IMR-90 (cell line): ENCODE measurements at regions not wholly inside any gene's neighbourhood (a gene's known extent, or its start where the extent isn't known, plus 50 kb on each side); places are given as distances from the start of the nearest gene placed in this dataset.

Experiments used
- ATAC-seq: fragments of 200-7000 bp; cut with Tn5 transposase; 2 replicates; pipeline ENCODE4 v1.9.1; 2020; ENCODE audit warnings: low read depth, mild to moderate bottlenecking, moderate library complexity
- BruUV-seq: library from RNA; stranded (reverse); fragments of 400-500 nt; replicated peaks from 2 replicates; lab custom pipeline; 2021; lab: Mats Ljungman, UMichigan
- CTCF ChIA-PET: fragments of 300-600 bp; formaldehyde crosslinking; extraction: SDS; loops from one replicate; lab custom pipeline; 2021; ENCODE audit warnings: antibody characterized with exemption; lab: Yijun Ruan, JAX
- POLR2A ChIA-PET: fragments of 300-600 bp; sonication (Branson Sonifier 250); formaldehyde crosslinking; loops from one replicate; lab custom pipeline; 2022; ENCODE audit warnings: antibody characterized with exemption; ENCODE audit not compliant: unreplicated experiment; lab: Charles Lee
- DNase-seq: peaks from one replicate; pipeline ENCODE4 v3.0.0; 2013
- H2AFZ ChIP-seq: replicated peaks from 2 replicates; pipeline ENCODE3; 2013; ENCODE audit warnings: low read length, mild to moderate bottlenecking; ENCODE audit not compliant: poor library complexity
- H2AK5ac ChIP-seq: 2 replicates; pipeline ENCODE4 v1.6.1; 2013; ENCODE audit warnings: low read depth, low read length, inconsistent platforms
- H2AK9ac ChIP-seq: replicated peaks from 2 replicates; pipeline ENCODE3; 2013; ENCODE audit warnings: mild to moderate bottlenecking, low read depth, low read length, moderate library complexity; ENCODE audit not compliant: poor library complexity
- H2BK120ac ChIP-seq: 2 replicates; pipeline ENCODE4 v1.6.1; 2013; ENCODE audit warnings: low read depth, low read length, inconsistent platforms
- H2BK15ac ChIP-seq: 3 replicates; pipeline ENCODE4 v1.6.1; 2013; ENCODE audit warnings: low read depth, low read length, inconsistent platforms
- H2BK20ac ChIP-seq: 2 replicates; pipeline ENCODE4 v1.6.1; 2013; ENCODE audit warnings: low read depth, mild to moderate bottlenecking, inconsistent platforms, low read length, moderate library complexity
- H2BK5ac ChIP-seq: 2 replicates; pipeline ENCODE4 v1.6.1; 2013; ENCODE audit warnings: mild to moderate bottlenecking, low read depth, low read length, inconsistent platforms; ENCODE audit not compliant: poor library complexity, severe bottlenecking
- H3K14ac ChIP-seq: replicated peaks from 2 replicates; pipeline ENCODE4 v1.6.1; 2013; ENCODE audit warnings: low read depth, low read length, inconsistent platforms
- H3K18ac ChIP-seq: 2 replicates; pipeline ENCODE4 v1.6.1; 2013; ENCODE audit warnings: low read depth, low read length, control low read depth
- H3K23ac ChIP-seq: 2 replicates; pipeline ENCODE4 v1.6.1; 2013; ENCODE audit warnings: low read depth, low read length, inconsistent platforms
- H3K27ac ChIP-seq: 2 replicates; pipeline ENCODE4 v1.5.1; 2013; ENCODE audit warnings: mild to moderate bottlenecking, control low read depth, low read length; ENCODE audit not compliant: insufficient read depth
- H3K27me3 ChIP-seq: 2 replicates; pipeline ENCODE4 v1.6.1; 2013; ENCODE audit warnings: low read length; ENCODE audit not compliant: control insufficient read depth, insufficient read depth
- H3K36me3 ChIP-seq: 2 replicates; pipeline ENCODE4 v1.6.1; 2013; ENCODE audit warnings: low read length, mixed read lengths; ENCODE audit not compliant: control insufficient read depth, insufficient read depth
- H3K4ac ChIP-seq: 2 replicates; pipeline ENCODE4 v1.6.1; 2013; ENCODE audit warnings: low read depth, low read length, inconsistent platforms
- H3K4me1 ChIP-seq: 2 replicates; pipeline ENCODE4 v1.6.1; 2013; ENCODE audit warnings: low read length, mixed read lengths; ENCODE audit not compliant: control insufficient read depth, insufficient read depth
- H3K4me2 ChIP-seq: 2 replicates; pipeline ENCODE4 v1.6.1; 2013; ENCODE audit warnings: low read depth, mild to moderate bottlenecking, control low read depth, low read length, moderate library complexity
- H3K4me3 ChIP-seq: 2 replicates; pipeline ENCODE4 v1.5.1; 2013; ENCODE audit warnings: low read depth, mild to moderate bottlenecking, control low read depth, low read length, moderate library complexity; ENCODE audit not compliant: insufficient read depth
- H3K56ac ChIP-seq: 2 replicates; pipeline ENCODE4 v1.6.1; 2013; ENCODE audit warnings: low read length, inconsistent platforms; ENCODE audit not compliant: insufficient read depth; ENCODE audit errors: extremely low read depth
- H3K79me1 ChIP-seq, 2 experiments: 2 replicates each; pipeline ENCODE4 v1.6.1; 2013; ENCODE audit warnings: low read length in 2 of 2, inconsistent platforms in 1 of 2, low read depth in 1 of 2
- H3K9ac ChIP-seq: 2 replicates; pipeline ENCODE4 v1.6.1; 2013; ENCODE audit warnings: low read depth, low read length, control low read depth
- H3K9me1 ChIP-seq: 2 replicates; pipeline ENCODE4 v1.6.1; 2013; ENCODE audit warnings: low read length, inconsistent platforms; ENCODE audit not compliant: insufficient read depth
- H3K9me3 ChIP-seq: 2 replicates; pipeline ENCODE4 v1.6.1; 2013; ENCODE audit warnings: low read length; ENCODE audit not compliant: control insufficient read depth, insufficient read depth
- H4K20me1 ChIP-seq: 2 replicates; pipeline ENCODE4 v1.6.1; 2013; ENCODE audit warnings: low read length, inconsistent platforms; ENCODE audit not compliant: insufficient read depth
- H4K5ac ChIP-seq: 2 replicates; pipeline ENCODE4 v1.6.1; 2013; ENCODE audit warnings: mild to moderate bottlenecking, low read depth, low read length, control low read depth
- H4K8ac ChIP-seq, 2 experiments: 2 replicates each; pipeline ENCODE4 v1.6.1; 2013; ENCODE audit warnings: low read depth in 2 of 2, low read length in 2 of 2, control low read depth in 1 of 2, inconsistent platforms in 1 of 2
- H4K91ac ChIP-seq: 2 replicates; pipeline ENCODE4 v1.6.1; 2013; ENCODE audit warnings: low read depth, low read length, inconsistent platforms; ENCODE audit not compliant: insufficient read depth
- RAD21 ChIP-seq: IDR thresholded peaks from 2 replicates; pipeline ENCODE4 v1.6.1; 2012; ENCODE audit warnings: low read length, improper control_type of control experiment
- WGBS, 2 experiments: methylation state at CpG; one replicate each; pipeline versions ENCODE4 v1.1.5 to v1.1.7; 2013; ENCODE audit warnings: missing lambda C conversion rate in 2 of 2; ENCODE audit not compliant: insufficient read length in 1 of 2; ENCODE audit errors: extremely low coverage in 2 of 2; 5-methylcytosine and 5-hydroxymethylcytosine counted together
- dilution Hi-C: fragments of 300-500 bp; cut with HindIII; formaldehyde crosslinking; loops from one replicate; pipeline ENCODE4 v1.14.3; 2018; ENCODE audit warnings: low sequenced_read_pairs; ENCODE audit not compliant: unreplicated experiment
- in situ Hi-C: fragments of 300-500 bp; cut with MboI; formaldehyde crosslinking; loops from 3 replicates; pipeline ENCODE4 v1.14.3; 2019; ENCODE audit warnings: low sequenced_read_pairs, inconsistent platforms, mixed read lengths
- intact Hi-C: fragments of 100-400 bp; cut with micrococcal nuclease; formaldehyde crosslinking; loops from 2 replicates; pipeline ENCODE4 v1.10.0; 2022

GRCh38 chr12:5220099-5220498, 176.4 kb downstream of the KCNA5 start:
- Histone ChIP-seq H3K79me1 (no peaks in the 10 kb centered on the region), H3K9me3 (no peaks in the 10 kb centered on the region), H2BK120ac (no peak overlapping the region), H2AFZ (no peak overlapping the region), H3K23ac (no peak overlapping the region), H3K4me1 (no peaks in the 10 kb centered on the region), H3K36me3 (no peaks in the 10 kb centered on the region), H2BK5ac (no peak overlapping the region), H3K27me3 (peaks cover 21% of the 10 kb centered on the region), H4K8ac (no peak overlapping the region), H2BK20ac (no peak overlapping the region), H3K14ac (no peak overlapping the region), H3K27ac (no peak overlapping the region), H3K18ac (no peak overlapping the region), H3K4me2 (no peak overlapping the region), H2BK15ac (no peak overlapping the region), H3K9me1 (no peaks in the 10 kb centered on the region), H2AK9ac (no peak overlapping the region), H3K56ac (no peak overlapping the region), H2AK5ac (no peak overlapping the region), H3K9ac (no peak overlapping the region), H3K4ac (no peak overlapping the region), H4K20me1 (no peaks in the 10 kb centered on the region), H4K91ac (no peak overlapping the region), H3K4me3 (no peak overlapping the region), H4K5ac (no peak overlapping the region)
- ATAC-seq, result no peak
- dilution Hi-C loops, result no loop called here
- intact Hi-C loops, result no loop called here
- no TSS peak for BruUV-seq
- WGBS, 2 experiments, result no CpG with 5 or more reads among the region's 3 CpGs
- POLR2A ChIA-PET, result no interaction called here
- in situ Hi-C loops, result no loop called here
- TF ChIP-seq RAD21, result no peak
- CTCF ChIA-PET, result no interaction called here
- no peak for DNase-seq
